Mucosa of rectum (tissue), 2 donors: ENCODE measurements at regions not wholly inside any gene's neighbourhood (a gene's known extent, or its start where the extent isn't known, plus 50 kb on each side); places are given as distances from the start of the nearest gene placed in this dataset.
A peak's percentile ranks its signal among the peaks of the same experiment; 100 is the strongest.

ENCODE experiments used
- H3K27ac ChIP-seq, 2 donors: one replicate each; pipeline ENCODE4 v1.7.0; 2013; ENCODE audit warnings: inconsistent platforms in 2 of 2, low read depth in 2 of 2, low read length in 2 of 2
- H3K27me3 ChIP-seq, 2 donors: one replicate each; pipeline ENCODE4 v1.7.0; 2013; ENCODE audit warnings: low read length in 2 of 2; ENCODE audit not compliant: control insufficient read depth in 2 of 2, insufficient read depth in 2 of 2
- H3K36me3 ChIP-seq, 2 donors: one replicate each; pipeline ENCODE4 v1.7.0; 2013; ENCODE audit warnings: low read length in 2 of 2; ENCODE audit not compliant: control insufficient read depth in 2 of 2, insufficient read depth in 2 of 2
- H3K4me1 ChIP-seq, 2 donors: one replicate each; pipeline ENCODE4 v1.7.0; 2013; ENCODE audit warnings: low read length in 2 of 2, mild to moderate bottlenecking in 1 of 2; ENCODE audit not compliant: control insufficient read depth in 2 of 2, insufficient read depth in 2 of 2
- H3K4me3 ChIP-seq, 2 donors: one replicate each; pipeline ENCODE4 v1.7.0; 2013; ENCODE audit warnings: low read length in 2 of 2
- H3K9ac ChIP-seq, 2 donors: one replicate each; pipeline ENCODE4 v1.7.0; 2013; ENCODE audit warnings: low read length in 2 of 2, low read depth in 1 of 2, mild to moderate bottlenecking in 1 of 2
- H3K9me3 ChIP-seq, 2 donors: one replicate each; pipeline ENCODE4 v1.7.0; 2013; ENCODE audit warnings: low read length in 2 of 2; ENCODE audit not compliant: control insufficient read depth in 2 of 2
- donor health status: healthy.
- donor health status: Normal muscosa, but diverticular disease.

- H3K4me1 ChIP-seq = no peaks in the 10 kb centered on the region
- no peak overlapping the region for H3K9ac ChIP-seq
- H3K27me3 ChIP-seq = no peaks in the 10 kb centered on the region
- no peak overlapping the region for H3K27ac ChIP-seq
- no peaks in the 10 kb centered on the region for H3K36me3 ChIP-seq
- H3K4me3 ChIP-seq = no peak overlapping the region
- no peaks in the 10 kb centered on the region for H3K9me3 ChIP-seq
These were observed 92.5 kb upstream of the AHR start for GRCh38 chr7:17205910-17206309.

GRCh38 chr7:17206349-17206905 is 92.0 kb upstream of the AHR start:
- Histone ChIP-seq H3K4me1 (no peaks in the 10 kb centered on the region), H3K4me3 (no peak overlapping the region), H3K36me3 (no peaks in the 10 kb centered on the region), H3K27me3 (no peaks in the 10 kb centered on the region), H3K9me3 (no peaks in the 10 kb centered on the region), H3K27ac (no peak overlapping the region), H3K9ac (no peak overlapping the region)

DNA sequence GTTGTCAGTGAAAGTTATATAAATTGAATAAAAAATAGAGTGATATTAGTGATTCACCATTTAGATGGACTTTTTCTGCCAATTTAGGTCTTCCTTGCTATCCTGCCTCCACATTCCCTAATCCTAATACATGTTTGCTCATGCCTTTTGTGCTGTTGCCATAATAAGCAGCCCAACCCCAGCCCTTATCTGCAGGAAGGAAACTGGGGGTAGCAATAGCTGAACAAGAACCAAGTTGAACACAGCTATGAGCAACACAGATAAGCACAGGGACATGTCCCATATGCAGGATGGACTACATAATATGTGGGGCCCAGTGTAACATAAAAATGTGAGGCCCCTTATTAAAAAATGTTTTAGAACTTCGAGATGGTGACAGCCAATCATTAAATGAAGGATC is 91.2 kb upstream of the AHR start:
- Histone ChIP-seq H3K9me3 (no peaks in the 10 kb centered on the region), H3K4me3 (no peak overlapping the region), H3K36me3 (no peaks in the 10 kb centered on the region), H3K27ac (no peak overlapping the region), H3K4me1 (no peaks in the 10 kb centered on the region), H3K27me3 (no peaks in the 10 kb centered on the region), H3K9ac (no peak overlapping the region)

DNA sequence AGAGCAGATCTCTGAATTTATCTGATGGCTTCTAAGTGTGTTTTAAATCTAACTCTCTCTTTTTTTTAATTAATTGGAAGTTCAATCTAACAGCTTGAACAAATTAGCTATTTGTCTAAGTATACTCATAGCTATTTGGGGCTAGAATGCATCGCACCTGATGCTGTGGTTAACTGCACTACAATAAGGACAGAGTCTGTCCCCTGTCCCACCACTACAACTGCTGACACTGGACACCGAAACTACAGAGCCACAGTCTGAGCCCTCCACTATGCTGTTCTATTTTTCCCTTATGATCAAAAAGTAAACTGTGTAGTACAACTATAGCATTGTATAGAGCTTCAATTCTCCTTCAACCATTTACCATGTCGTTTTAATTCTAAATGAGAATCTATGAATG is 89.4 kb upstream of the AHR start:
- Histone ChIP-seq H3K36me3 (no peaks in the 10 kb centered on the region), H3K27me3 (no peaks in the 10 kb centered on the region), H3K9me3 (no peaks in the 10 kb centered on the region), H3K27ac (no peak overlapping the region), H3K4me1 (no peaks in the 10 kb centered on the region), H3K4me3 (no peak overlapping the region), H3K9ac (no peak overlapping the region)

DNA sequence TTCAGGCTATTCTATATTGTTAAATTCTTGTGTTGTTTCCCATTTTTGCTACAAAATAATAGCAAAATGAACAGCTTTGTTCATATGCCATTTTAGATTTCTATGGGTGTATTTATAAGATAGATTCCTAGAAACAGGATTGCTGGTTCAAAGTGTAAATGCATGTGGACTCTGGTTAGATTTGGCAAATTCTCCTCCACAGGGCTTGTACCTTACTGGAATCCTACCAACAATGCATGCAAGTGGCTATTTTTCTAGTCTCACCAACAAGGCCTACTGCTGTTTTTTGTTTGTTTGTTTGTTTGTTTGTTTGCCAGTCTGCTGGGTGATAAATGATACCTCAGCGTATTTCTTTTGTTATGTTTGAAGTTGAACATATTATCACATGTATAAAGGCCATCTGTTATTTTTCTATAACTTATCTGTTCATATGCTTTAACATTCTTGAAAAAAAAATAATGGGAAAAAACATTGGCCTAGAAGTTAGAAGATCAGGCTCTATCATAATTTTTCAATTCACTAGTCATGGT is 87.1 kb upstream of the AHR start:
- H3K27ac ChIP-seq = no peak overlapping the region
- H3K27me3 ChIP-seq = no peaks in the 10 kb centered on the region
- H3K9me3 ChIP-seq = no peaks in the 10 kb centered on the region
- H3K9ac ChIP-seq = no peak overlapping the region
- H3K4me3 ChIP-seq = no peak overlapping the region
- no peaks in the 10 kb centered on the region for H3K4me1 ChIP-seq
- H3K36me3 ChIP-seq = no peaks in the 10 kb centered on the region

DNA sequence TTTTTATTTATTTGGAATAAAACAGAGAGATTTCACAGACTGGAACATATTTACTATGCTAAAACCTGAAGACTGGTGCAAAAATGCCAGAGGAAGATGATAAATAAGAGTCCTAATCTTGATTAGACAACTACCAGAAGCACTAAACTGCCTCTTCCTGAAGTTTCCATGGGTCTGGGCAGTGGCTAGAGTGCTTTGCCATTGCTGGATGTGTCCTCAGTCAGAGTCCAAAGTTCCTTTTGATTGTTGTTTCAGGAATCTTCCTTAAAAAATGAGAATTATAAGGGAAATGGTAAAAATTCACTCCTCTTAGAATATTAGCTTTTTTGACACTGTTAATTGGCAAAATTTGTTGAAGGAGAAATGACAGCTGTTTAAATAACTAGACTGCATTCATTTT is 86.3 kb upstream of the AHR start:
- Histone ChIP-seq H3K9me3 (no peaks in the 10 kb centered on the region), H3K4me3 (no peak overlapping the region), H3K9ac (no peak overlapping the region), H3K27me3 (no peaks in the 10 kb centered on the region), H3K36me3 (no peaks in the 10 kb centered on the region), H3K4me1 (no peaks in the 10 kb centered on the region), H3K27ac (no peak overlapping the region)

GRCh38 chr7:17227766-17228490 is 70.5 kb upstream of the AHR start:
- no peak overlapping the region for H3K9ac ChIP-seq
- peaks cover 0 to 2% of the 10 kb centered on the region in 2 donors for H3K9me3 ChIP-seq
- no peak overlapping the region for H3K4me3 ChIP-seq
- H3K27me3 ChIP-seq = no peaks in the 10 kb centered on the region
- no peak overlapping the region for H3K27ac ChIP-seq
- H3K4me1 ChIP-seq = no peaks in the 10 kb centered on the region
- no peaks in the 10 kb centered on the region for H3K36me3 ChIP-seq

GRCh38 chr7:17229228-17229627 is 69.2 kb upstream of the AHR start:
- H3K36me3 ChIP-seq = no peaks in the 10 kb centered on the region
- H3K27ac ChIP-seq = no peak overlapping the region
- no peaks in the 10 kb centered on the region for H3K4me1 ChIP-seq
- no peak overlapping the region for H3K9ac ChIP-seq
- no peaks in the 10 kb centered on the region for H3K27me3 ChIP-seq
- H3K4me3 ChIP-seq = no peak overlapping the region
- peaks cover 0 to 2% of the 10 kb centered on the region in 2 donors for H3K9me3 ChIP-seq

DNA sequence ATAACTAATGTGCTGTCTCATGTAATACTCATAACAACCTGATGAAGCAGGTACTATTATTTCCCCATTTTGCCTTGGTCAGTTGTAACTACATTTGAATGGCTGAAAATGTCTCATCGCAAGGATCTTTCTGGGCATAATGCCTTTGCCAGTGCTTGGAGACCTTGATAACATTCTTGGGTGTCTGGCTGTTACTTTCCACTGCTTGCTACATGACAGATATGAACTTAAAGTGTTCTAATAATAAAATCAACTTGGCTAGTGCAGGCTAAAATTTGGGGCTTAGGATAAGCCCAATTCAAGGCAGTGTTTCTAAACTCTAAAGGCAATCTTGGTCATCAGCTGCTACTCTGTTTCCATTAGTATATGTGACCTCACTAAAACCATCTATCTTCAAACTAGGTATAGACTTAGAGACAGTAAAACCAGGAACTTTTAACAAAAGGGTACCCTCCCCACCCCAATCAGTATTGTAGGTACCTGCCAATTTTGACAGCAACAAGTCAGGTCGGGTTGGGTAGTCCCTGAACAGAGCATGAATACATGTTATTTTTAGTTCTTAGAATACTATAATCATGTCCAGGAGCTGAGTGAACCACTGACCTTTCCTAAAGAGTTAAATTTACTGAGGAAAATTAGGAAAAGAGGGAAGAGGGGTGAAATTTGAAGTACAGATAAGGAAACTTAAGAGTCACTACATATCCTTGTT is 68.2 kb upstream of the AHR start:
- no peak overlapping the region for H3K27ac ChIP-seq
- H3K36me3 ChIP-seq = no peaks in the 10 kb centered on the region
- H3K9ac ChIP-seq = no peak overlapping the region
- no peak overlapping the region for H3K4me3 ChIP-seq
- peaks cover 0 to 2% of the 10 kb centered on the region in 2 donors for H3K9me3 ChIP-seq
- H3K4me1 ChIP-seq = no peaks in the 10 kb centered on the region
- no peaks in the 10 kb centered on the region for H3K27me3 ChIP-seq

GRCh38 chr7:17233603-17234002 is 64.8 kb upstream of the AHR start:
- H3K4me1 ChIP-seq = no peaks in the 10 kb centered on the region
- no peaks in the 10 kb centered on the region for H3K27me3 ChIP-seq
- H3K9ac ChIP-seq = no peak overlapping the region
- H3K36me3 ChIP-seq = no peaks in the 10 kb centered on the region
- no peaks in the 10 kb centered on the region for H3K9me3 ChIP-seq
- peak overlapping the region; percentile 62 to 79 for H3K27ac ChIP-seq
- no peak overlapping the region for H3K4me3 ChIP-seq
